ENCODE measurements at regions not wholly inside any gene's neighbourhood (a gene's known extent, or its start where the extent isn't known, plus 50 kb on each side); places are given as distances from the start of the nearest gene placed in this dataset.

DNA sequence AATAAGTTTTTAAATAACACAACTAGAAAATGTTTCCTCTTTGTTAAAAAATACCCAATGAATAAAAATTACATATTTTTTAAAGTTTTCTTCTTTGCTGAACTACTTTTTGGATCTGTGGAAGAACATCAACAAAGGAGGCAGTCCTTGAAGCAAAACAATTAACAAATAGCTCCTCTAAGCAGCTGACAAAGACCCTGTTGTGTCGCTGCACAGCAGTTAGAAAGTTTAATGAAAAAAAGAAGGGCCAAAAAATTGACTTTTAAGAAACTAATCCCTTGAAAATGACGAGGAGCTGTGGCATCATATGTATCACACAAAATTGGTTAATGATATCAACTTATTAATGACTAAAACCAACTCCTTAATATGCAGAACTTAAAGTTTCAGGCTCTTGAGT is 72.1 kb downstream of the SLITRK1 start:
- TF ChIP-seq, protein P1, sequence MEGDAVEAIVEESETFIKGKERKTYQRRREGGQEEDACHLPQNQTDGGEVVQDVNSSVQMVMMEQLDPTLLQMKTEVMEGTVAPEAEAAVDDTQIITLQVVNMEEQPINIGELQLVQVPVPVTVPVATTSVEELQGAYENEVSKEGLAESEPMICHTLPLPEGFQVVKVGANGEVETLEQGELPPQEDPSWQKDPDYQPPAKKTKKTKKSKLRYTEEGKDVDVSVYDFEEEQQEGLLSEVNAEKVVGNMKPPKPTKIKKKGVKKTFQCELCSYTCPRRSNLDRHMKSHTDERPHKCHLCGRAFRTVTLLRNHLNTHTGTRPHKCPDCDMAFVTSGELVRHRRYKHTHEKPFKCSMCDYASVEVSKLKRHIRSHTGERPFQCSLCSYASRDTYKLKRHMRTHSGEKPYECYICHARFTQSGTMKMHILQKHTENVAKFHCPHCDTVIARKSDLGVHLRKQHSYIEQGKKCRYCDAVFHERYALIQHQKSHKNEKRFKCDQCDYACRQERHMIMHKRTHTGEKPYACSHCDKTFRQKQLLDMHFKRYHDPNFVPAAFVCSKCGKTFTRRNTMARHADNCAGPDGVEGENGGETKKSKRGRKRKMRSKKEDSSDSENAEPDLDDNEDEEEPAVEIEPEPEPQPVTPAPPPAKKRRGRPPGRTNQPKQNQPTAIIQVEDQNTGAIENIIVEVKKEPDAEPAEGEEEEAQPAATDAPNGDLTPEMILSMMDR (IDR thresholded peaks at IDR 0.05; ENCODE audit: low read depth, low read length), result no peak
- H3K4me3 ChIP-seq (ENCODE audit: low read depth, low read length), result no peak overlapping the region

DNA sequence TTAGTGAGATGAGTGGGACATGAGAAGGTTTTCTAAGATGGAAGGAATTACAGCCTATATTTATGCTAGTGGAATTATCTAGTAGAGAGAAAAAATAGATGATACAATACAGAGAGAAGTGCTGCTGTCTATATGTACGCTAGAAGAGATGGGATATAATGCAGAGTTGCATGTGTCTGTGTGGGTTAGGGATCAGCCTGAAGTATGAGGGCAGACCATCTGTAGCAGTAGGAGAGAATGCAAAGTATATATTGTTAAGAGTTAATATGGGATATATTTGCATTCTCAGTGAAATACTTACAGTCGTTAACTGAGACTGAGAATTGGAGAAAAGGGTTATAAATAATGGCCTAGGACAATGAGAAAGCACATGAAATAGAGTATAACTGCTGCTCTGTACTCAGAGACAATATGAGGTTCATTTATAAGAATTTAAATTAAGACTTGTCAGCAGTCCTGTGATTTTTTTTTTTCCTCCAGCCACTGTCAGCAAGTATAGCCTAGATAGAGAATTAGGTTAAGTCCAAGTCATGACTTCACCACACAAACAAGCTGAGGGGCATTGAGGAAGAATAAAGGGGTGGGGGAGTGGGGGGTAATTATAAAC is 77.8 kb downstream of the SLITRK1 start:
- TF ChIP-seq, protein P1 (IDR thresholded peaks at IDR 0.05; ENCODE audit: low read depth, low read length), result no peak
- no peak overlapping the region for H3K4me3 ChIP-seq (ENCODE audit: low read depth, low read length)

- TF ChIP-seq, protein P1 (IDR thresholded peaks at IDR 0.05; ENCODE audit: low read depth, low read length), result no peak
- H3K4me3 ChIP-seq (ENCODE audit: low read depth, low read length), result no peak overlapping the region
Observed at GRCh38 chr13:83798731-83799130, 83.5 kb downstream of the SLITRK1 start.

GRCh38 chr13:83796364-83796763 is 85.9 kb downstream of the SLITRK1 start:
- TF ChIP-seq, protein P1 (IDR thresholded peaks at IDR 0.05; ENCODE audit: low read depth, low read length), result no peak

DNA sequence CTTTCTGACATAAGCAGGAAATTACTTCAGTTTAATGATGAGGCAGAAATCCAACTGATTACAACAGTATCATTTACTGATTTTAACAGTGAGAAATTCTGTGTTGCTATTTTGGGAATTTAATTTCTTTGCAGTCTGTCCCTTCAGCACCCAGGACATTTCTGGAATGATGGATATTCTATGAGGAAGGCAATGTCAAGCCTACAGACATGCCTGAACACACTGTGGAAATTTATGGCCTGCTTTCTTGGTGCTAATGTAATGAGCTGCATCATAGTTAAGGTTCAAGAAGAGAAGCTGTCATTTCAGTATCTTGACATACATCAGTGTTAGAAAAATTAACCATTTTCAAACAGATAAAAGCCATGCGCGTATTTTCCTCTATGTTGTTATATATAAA is 87.7 kb downstream of the SLITRK1 start:
- no peak overlapping the region for H3K4me3 ChIP-seq (ENCODE audit: low read depth, low read length)
- TF ChIP-seq, protein P1 (IDR thresholded peaks at IDR 0.05; ENCODE audit: low read depth, low read length), result no peak

More at GRCh38 chr13:83796364-83796763, 85.9 kb downstream of the SLITRK1 start:
- H3K4me3 ChIP-seq (ENCODE audit: low read depth, low read length), result no peak overlapping the region

- H3K4me3 ChIP-seq (ENCODE audit: low read depth, low read length), result no peak overlapping the region
- TF ChIP-seq, protein P1 (IDR thresholded peaks at IDR 0.05; ENCODE audit: low read depth, low read length), result peak; percentile 36; the same call in 1 of the 2 replicates
Observed at GRCh38 chr13:83780227-83780626, 102.0 kb downstream of the SLITRK1 start.

DNA sequence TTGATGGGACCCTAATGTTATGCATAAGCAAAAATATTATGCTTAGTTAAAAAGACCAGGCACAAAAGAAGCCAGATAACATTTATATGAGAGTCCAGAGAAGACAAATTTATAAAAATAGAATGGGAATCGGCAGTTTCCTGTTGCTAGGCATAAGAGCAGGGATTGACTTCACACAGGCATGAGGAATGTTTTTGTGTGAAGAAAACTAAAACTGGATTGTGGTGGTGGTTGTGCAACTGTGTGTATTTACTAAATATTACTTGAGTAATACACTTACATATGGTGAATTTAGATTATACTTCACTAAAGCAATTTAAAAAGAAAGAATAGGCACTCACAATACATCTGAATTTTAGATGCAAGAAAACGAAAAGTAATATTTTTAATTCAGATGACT is 108.3 kb downstream of the SLITRK1 start:
- TF ChIP-seq, protein P1 (IDR thresholded peaks at IDR 0.05; ENCODE audit: low read depth, low read length), result no peak
- H3K4me3 ChIP-seq (ENCODE audit: low read depth, low read length), result no peak overlapping the region

Measured in WI38 (cell line).